Endothelial cell (in vitro differentiated cells): ENCODE measurements at regions not wholly inside any gene's neighbourhood (a gene's known extent, or its start where the extent isn't known, plus 50 kb on each side); places are given as distances from the start of the nearest gene placed in this dataset.

Source experiments
- DNase-seq: peaks from one replicate; pipeline ENCODE4 v3.0.0; 2021; ENCODE audit warnings: low spot score
- H3K27ac Mint-ChIP-seq: one replicate; pipeline ENCODE4 v1.8.0; 2021; ENCODE audit warnings: mixed read lengths, inconsistent platforms; ENCODE audit not compliant: unreplicated experiment
- H3K27me3 Mint-ChIP-seq: one replicate; pipeline ENCODE4 v1.8.0; 2021; ENCODE audit warnings: mild to moderate bottlenecking, moderate library complexity, mixed read lengths, inconsistent platforms; ENCODE audit not compliant: unreplicated experiment
- H3K36me3 Mint-ChIP-seq: one replicate; pipeline ENCODE4 v1.8.0; 2021; ENCODE audit warnings: mild to moderate bottlenecking, low read depth, mixed read lengths, inconsistent platforms; ENCODE audit not compliant: unreplicated experiment
- H3K4me1 Mint-ChIP-seq: one replicate; pipeline ENCODE4 v1.8.0; 2021; ENCODE audit warnings: mild to moderate bottlenecking, mixed read lengths, inconsistent platforms; ENCODE audit not compliant: unreplicated experiment
- H3K4me3 Mint-ChIP-seq: one replicate; pipeline ENCODE4 v1.8.0; 2021; ENCODE audit warnings: mild to moderate bottlenecking, mixed read lengths, inconsistent platforms; ENCODE audit not compliant: unreplicated experiment
- H3K9me3 Mint-ChIP-seq: one replicate; pipeline ENCODE4 v1.8.0; 2021; ENCODE audit warnings: mixed read lengths, inconsistent platforms; ENCODE audit not compliant: unreplicated experiment
- TF ChIP-seq, protein P1 (sequence below): fragments of 200-600 bp; sonication (generic); IDR thresholded peaks from one replicate; pipeline ENCODE4 v1.5.0; 2021; ENCODE audit warnings: antibody characterized with exemption; ENCODE audit not compliant: unreplicated experiment

DNA sequence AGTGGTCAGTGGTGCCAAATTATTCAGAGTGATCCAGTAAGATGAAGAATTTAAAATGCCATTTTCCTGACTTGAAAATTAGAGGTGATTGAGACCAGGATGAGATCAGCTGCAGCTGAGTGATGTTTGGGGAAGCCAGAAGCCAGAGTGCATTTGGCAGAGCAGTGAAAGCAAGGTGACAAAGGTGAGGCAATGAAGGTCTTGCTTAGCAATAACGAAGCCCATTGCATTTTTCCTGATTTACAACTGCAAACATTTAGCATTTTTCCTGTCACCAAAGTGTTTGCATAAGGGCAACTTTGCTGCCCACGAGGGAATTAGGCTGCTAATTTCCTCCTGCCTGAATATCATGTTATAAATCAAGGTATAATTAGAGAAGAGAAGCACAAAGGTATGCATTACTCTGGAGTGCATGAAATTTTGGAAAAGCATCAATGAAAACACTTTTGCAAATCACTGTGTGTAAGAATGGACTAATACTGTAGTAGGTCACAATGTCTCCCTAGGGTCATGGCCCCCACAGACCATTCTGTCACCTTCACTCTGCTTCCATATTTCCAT is 188.2 kb upstream of the LYPLAL1 start:
- Mint-ChIP-seq H3K4me1 (no peaks in the 10 kb centered on the region), H3K27me3 (no peaks in the 10 kb centered on the region), H3K9me3 (no peaks in the 10 kb centered on the region), H3K4me3 (no peak overlapping the region), H3K36me3 (no peaks in the 10 kb centered on the region), H3K27ac (no peak overlapping the region)
- TF ChIP-seq, protein P1, sequence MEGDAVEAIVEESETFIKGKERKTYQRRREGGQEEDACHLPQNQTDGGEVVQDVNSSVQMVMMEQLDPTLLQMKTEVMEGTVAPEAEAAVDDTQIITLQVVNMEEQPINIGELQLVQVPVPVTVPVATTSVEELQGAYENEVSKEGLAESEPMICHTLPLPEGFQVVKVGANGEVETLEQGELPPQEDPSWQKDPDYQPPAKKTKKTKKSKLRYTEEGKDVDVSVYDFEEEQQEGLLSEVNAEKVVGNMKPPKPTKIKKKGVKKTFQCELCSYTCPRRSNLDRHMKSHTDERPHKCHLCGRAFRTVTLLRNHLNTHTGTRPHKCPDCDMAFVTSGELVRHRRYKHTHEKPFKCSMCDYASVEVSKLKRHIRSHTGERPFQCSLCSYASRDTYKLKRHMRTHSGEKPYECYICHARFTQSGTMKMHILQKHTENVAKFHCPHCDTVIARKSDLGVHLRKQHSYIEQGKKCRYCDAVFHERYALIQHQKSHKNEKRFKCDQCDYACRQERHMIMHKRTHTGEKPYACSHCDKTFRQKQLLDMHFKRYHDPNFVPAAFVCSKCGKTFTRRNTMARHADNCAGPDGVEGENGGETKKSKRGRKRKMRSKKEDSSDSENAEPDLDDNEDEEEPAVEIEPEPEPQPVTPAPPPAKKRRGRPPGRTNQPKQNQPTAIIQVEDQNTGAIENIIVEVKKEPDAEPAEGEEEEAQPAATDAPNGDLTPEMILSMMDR: no peak
- DNase-seq: no peak

DNA sequence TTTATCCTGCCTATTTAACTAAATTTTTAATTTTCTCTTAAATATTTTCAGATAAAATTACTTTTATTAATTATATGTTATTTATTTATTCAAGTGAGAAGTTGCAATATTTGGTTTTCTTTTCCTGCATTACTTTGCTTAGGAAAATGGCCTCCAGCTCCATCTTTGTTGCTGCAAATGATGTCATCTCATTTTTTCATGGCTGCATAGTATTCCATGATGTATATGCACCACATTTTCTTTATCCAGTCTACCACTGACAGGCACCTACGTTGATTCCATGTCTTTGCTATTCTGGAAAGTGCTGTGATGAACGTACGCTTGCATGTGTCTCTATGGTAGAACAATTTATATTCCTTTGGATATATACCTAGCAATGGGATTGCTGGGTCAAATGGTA is 186.9 kb upstream of the LYPLAL1 start:
- no peak for DNase-seq
- Mint-ChIP-seq H3K27ac (no peak overlapping the region), H3K9me3 (no peaks in the 10 kb centered on the region), H3K36me3 (no peaks in the 10 kb centered on the region), H3K4me1 (no peaks in the 10 kb centered on the region), H3K27me3 (no peaks in the 10 kb centered on the region), H3K4me3 (no peak overlapping the region)
- TF ChIP-seq, protein P1: no peak

DNA sequence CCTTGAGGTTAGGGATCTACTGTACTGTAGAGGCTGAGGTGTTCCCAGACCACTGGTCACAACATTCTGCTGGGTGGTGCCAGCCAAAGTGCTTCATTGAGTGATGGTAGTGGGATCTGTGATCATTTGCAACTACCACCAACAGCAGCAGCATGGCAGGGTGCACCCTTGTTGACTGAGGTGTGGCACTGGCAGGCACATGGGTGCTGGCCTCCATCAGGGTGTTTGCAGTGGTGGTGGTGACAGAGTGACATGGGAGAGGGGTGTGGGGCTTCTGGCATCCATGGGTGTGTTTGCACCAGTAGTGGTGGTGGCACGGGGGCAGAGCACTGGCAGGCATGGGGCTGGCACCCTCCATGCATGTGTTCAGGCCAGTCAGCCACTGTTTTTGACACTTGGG is 183.7 kb upstream of the LYPLAL1 start:
- no peaks in the 10 kb centered on the region for H3K4me1 Mint-ChIP-seq

DNA sequence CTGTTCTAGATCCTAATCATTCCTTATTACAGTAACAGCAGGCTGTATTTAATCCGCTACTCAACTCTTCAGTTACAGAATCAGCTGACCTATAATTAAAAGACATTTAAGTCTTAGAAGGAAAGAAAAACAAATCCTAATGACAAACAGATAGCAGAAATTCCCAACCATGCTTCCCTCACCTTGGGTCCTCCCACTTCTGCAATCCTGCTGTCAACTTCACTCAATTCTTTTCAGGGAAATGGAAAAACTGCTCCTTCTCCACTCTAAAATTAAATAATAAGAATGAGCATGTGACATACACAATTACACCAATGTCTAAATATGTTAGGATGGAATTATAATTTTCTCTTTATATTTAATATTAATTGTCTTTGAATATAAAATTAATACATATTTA is 182.6 kb upstream of the LYPLAL1 start:
- no peaks in the 10 kb centered on the region for H3K4me1 Mint-ChIP-seq
- no peaks in the 10 kb centered on the region for H3K36me3 Mint-ChIP-seq
- H3K9me3 Mint-ChIP-seq: no peaks in the 10 kb centered on the region
- no peaks in the 10 kb centered on the region for H3K27me3 Mint-ChIP-seq
- DNase-seq: no peak
- no peak overlapping the region for H3K27ac Mint-ChIP-seq
- no peak overlapping the region for H3K4me3 Mint-ChIP-seq
- TF ChIP-seq, protein P1: no peak

More for the DNA sequence above, 183.7 kb upstream of the LYPLAL1 start:
- no peak overlapping the region for H3K27ac Mint-ChIP-seq
- no peak for DNase-seq
- H3K4me3 Mint-ChIP-seq: no peak overlapping the region
- H3K9me3 Mint-ChIP-seq: no peaks in the 10 kb centered on the region
- H3K36me3 Mint-ChIP-seq: no peaks in the 10 kb centered on the region
- TF ChIP-seq, protein P1: no peak
- no peaks in the 10 kb centered on the region for H3K27me3 Mint-ChIP-seq

DNA sequence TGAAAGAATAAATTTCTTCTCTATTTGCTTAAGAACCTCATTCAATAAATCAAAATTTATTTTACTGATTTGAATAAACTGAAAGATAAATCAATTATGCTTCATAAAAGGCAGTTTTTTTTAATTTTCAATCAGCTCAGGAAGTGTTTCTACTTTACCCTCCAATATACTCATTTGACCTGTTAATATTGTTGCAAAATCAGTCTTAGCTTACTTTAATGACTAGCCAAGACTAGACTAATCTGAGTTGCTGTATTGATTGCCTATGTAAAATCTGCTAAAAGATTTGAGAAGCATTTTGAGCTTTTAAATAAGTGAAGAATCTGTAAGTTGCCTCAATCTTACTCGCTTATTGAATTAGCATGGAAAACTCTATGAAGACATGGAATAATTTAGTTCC is 179.1 kb upstream of the LYPLAL1 start:
- Mint-ChIP-seq H3K27me3 (no peaks in the 10 kb centered on the region), H3K4me3 (no peak overlapping the region), H3K9me3 (no peaks in the 10 kb centered on the region), H3K27ac (no peak overlapping the region), H3K36me3 (no peaks in the 10 kb centered on the region), H3K4me1 (no peaks in the 10 kb centered on the region)
- TF ChIP-seq, protein P1: no peak
- DNase-seq: no peak
